ENCODE measurements at regions not wholly inside any gene's neighbourhood (a gene's known extent, or its start where the extent isn't known, plus 50 kb on each side); places are given as distances from the start of the nearest gene placed in this dataset.

- no peak overlapping the region for H3K4me3 ChIP-seq (replicated peaks; ENCODE audit: low read depth, low read length)
- DNase-seq (ENCODE audit: low read depth): no peak
- TF ChIP-seq CTCF (IDR thresholded peaks at IDR 0.05; ENCODE audit: low read length, missing control alignments): no peak
Observed at GRCh38 chr1:30042438-30043147, 680.8 kb downstream of the MATN1 start.

- H3K4me3 ChIP-seq (replicated peaks; ENCODE audit: low read depth, low read length): no peak overlapping the region
- DNase-seq (ENCODE audit: low read depth): no peak
- TF ChIP-seq CTCF (IDR thresholded peaks at IDR 0.05; ENCODE audit: low read length, missing control alignments): no peak
Observed at GRCh38 chr1:30041741-30042437, 681.5 kb downstream of the MATN1 start.

DNA sequence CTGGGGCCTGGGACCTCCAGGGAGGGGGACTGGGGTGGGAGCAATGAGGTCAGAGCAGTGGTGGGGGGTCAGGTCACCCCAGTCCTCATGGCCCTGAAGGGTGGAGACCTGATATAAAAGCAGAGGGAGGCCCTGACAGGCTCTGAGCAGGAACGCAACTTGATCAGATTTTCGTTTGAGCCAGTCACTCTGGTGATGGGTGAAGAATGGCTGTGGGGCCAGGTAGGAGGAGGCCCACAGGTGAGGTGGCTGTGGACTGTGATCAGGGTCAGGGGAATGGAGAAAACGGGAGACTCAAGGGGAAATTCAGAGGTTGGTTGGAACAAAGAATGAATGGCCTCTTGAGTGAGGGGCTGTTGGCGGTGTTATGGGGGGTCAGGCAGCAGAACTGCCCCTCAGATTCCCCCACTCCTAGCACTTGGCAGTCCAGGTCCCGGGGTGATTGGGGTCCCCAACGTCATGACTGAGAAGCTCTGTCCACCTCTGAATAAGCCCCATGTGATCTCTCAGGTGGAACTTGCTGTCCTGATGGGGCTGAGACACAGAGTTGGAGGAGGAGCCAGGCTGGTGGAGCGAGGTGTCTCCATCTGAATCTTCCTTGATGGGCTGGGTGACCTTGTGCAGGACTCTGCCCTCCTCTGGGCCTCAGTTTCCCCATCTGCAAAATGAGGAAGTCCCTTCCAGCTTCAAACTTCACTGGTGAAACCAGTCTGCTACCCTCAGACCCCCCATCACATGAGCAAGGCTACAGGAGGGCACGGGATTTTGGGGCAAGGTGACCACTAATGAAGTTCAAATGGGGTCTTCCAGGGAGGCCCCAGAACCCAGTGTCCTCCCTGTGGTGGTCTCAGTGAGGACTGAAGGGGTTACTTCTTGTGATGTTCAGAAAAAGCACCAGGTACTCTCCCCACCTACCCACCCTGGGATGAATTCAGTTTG, 683.0 kb downstream of the MATN1 start:
- TF ChIP-seq CTCF (IDR thresholded peaks at IDR 0.05; ENCODE audit: low read length, missing control alignments): no peak
- no peak for DNase-seq (ENCODE audit: low read depth)
- H3K4me3 ChIP-seq (replicated peaks; ENCODE audit: low read depth, low read length): no peak overlapping the region

DNA sequence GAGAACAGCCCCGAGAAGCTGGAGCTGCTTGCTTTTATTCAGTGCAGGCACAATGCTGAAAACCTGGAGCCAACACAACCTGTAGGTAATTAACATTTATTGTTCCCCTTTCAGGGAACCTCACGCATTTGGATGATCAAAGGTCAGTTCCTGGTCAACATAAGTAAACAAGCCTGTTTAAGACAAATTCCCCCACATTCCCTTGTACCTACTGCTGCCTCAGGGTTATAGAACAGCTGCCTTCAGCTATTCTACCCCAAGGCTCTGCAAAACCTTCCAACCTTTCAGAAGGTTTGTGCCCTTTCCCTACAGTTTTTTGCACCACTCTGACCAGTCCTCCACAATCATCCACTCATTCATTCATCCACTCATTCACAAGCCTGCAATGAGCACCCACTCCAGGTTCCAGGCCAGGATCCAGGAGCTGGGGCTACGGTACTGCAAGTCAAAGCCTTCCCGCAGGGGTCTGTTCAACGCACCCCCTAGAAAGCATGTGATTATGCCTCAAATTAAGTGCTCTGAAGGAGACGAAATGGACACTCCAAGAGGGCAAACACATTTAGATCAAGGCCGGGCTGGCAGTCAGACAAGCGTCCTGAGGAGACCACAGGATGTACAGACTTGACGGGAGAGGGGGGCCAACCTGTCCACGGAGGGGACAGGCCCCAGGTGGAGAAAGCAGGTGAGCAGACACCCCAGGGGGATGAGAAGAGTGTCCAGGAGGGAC, 683.9 kb downstream of the MATN1 start:
- no peak for DNase-seq (ENCODE audit: low read depth)
- TF ChIP-seq CTCF (IDR thresholded peaks at IDR 0.05; ENCODE audit: low read length, missing control alignments): no peak

GRCh38 chr1:30038134-30039025, 685.0 kb downstream of the MATN1 start:
- no peak for DNase-seq (ENCODE audit: low read depth)
- no peak for TF ChIP-seq CTCF (IDR thresholded peaks at IDR 0.05; ENCODE audit: low read length, missing control alignments)
- H3K4me3 ChIP-seq (replicated peaks; ENCODE audit: low read depth, low read length): no peak overlapping the region

More for the DNA sequence above, 683.9 kb downstream of the MATN1 start:
- no peak overlapping the region for H3K4me3 ChIP-seq (replicated peaks; ENCODE audit: low read depth, low read length)

All from fibroblast of pulmonary artery (primary cell).